GM12864 (cell line): ENCODE measurements at regions not wholly inside any gene's neighbourhood (a gene's known extent, or its start where the extent isn't known, plus 50 kb on each side); places are given as distances from the start of the nearest gene placed in this dataset.

Experiments used
- DNase-seq: peaks from one replicate; pipeline ENCODE4 v3.0.0-alpha.2; 2011; ENCODE audit warnings: low read depth
- H3K4me3 ChIP-seq: 2 replicates; pipeline ENCODE4 v1.5.1; 2011; ENCODE audit warnings: mild to moderate bottlenecking, low read depth, low read length, control low read depth
- TF ChIP-seq, protein P1 (sequence below): IDR thresholded peaks from 2 replicates; pipeline ENCODE4 v1.5.1; 2011; ENCODE audit warnings: low read depth, mild to moderate bottlenecking, moderate library complexity, low read length, control low read depth, inconsistent platforms; ENCODE audit errors: missing control alignments

DNA sequence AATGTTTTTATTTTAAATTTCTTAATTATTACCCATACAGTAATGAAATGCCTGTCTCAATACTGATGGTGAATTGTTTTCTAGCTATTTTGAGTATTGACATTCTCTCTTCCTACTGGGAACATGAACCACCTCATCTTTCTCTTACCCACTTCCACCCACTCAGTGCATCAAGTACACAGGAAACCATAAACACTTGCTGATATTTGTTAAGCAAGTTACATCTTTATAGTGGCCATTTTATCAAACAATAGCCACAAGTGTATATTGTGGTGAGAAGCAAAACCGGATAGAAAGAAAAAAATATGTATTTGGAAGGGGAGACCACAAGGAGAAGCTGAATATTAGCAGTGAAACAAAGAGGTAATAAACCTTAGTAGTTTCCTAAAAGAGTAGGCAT is 368.1 kb upstream of the HNRNPA3 start:
- H3K4me3 ChIP-seq, result no peak overlapping the region
- no peak for DNase-seq
- TF ChIP-seq, protein P1, sequence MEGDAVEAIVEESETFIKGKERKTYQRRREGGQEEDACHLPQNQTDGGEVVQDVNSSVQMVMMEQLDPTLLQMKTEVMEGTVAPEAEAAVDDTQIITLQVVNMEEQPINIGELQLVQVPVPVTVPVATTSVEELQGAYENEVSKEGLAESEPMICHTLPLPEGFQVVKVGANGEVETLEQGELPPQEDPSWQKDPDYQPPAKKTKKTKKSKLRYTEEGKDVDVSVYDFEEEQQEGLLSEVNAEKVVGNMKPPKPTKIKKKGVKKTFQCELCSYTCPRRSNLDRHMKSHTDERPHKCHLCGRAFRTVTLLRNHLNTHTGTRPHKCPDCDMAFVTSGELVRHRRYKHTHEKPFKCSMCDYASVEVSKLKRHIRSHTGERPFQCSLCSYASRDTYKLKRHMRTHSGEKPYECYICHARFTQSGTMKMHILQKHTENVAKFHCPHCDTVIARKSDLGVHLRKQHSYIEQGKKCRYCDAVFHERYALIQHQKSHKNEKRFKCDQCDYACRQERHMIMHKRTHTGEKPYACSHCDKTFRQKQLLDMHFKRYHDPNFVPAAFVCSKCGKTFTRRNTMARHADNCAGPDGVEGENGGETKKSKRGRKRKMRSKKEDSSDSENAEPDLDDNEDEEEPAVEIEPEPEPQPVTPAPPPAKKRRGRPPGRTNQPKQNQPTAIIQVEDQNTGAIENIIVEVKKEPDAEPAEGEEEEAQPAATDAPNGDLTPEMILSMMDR, result no peak

DNA sequence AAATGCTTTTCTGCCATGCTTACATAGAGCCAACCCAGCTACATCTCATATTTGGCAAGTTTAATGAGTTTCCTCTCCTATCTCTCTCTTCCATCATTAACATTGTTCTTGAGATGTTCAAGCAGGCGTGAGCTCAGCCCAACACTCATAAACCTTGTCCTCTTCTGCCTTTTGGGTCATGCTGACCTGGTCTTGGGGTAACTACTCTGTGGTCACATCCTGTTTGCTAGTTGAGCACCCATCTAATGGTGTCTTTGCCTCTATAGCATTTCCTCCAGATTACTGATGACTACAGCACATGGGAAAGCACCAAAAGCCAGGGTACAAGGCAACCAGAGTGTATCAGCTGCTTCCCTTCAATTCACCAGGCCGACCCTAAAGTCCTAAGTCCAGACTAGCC is 366.9 kb upstream of the HNRNPA3 start:
- DNase-seq, result no peak
- no peak overlapping the region for H3K4me3 ChIP-seq
- TF ChIP-seq, protein P1, result no peak

GRCh38 chr2:176847575-176847974 is 365.0 kb upstream of the HNRNPA3 start:
- TF ChIP-seq, protein P1, result no peak
- no peak for DNase-seq
- H3K4me3 ChIP-seq, result no peak overlapping the region

DNA sequence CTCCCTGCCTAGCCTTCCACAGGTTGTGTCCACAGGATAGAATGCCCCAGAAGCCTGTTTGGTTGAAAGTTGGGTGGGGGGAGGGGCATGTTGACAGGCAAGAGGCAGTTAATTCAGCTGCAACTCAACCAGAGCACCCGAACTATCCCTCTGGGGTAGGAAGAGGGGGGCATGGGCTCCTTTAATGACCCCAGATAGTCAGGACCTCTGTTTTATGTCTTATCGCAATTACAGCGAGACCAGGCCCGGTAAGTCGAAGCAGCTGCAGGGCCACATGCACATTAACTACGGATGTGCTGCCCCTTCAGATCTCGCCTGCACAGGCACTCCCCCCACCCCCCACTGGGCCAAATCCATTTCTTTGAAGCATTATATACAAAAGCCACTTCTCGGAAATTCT is 363.8 kb upstream of the HNRNPA3 start:
- TF ChIP-seq, protein P1, result no peak

DNA sequence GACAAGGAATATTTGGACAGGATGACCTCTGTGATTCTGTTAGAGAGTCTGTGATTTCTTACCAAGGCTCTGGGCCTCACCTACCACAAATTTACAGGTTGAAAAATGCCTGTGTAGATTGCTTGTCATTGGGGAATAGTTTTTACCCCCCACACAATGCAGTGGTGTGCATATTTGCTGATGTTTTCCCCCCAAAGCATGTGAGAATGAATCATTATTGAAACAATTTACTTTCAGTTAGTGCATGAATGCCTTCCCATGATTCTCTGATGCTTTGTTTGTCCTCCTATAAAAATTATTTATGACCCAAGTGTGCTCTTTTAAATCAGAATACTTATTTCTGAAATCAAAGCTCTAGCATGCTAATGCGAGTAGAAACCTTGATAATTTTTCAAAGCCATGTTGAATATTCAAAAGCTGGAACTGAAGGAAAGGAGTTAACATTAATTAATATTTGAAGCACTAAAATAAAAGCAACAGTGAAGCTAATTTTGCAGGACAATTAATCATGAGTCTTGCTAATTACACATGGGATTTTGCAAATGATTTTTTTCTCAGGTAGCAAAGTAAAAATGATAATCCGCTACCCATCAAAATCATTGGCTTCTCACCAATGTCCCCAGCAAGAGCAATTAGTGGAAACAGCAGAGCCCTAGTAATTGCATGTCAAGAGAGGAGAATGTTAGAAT is 361.2 kb upstream of the HNRNPA3 start:
- DNase-seq, result no peak
- TF ChIP-seq, protein P1, result no peak
- no peak overlapping the region for H3K4me3 ChIP-seq

More for the DNA sequence above, 363.8 kb upstream of the HNRNPA3 start:
- no peak for DNase-seq
- H3K4me3 ChIP-seq, result no peak overlapping the region

GRCh38 chr2:176851889-176852483 is 360.6 kb upstream of the HNRNPA3 start:
- no peak for DNase-seq
- TF ChIP-seq, protein P1, result no peak

DNA sequence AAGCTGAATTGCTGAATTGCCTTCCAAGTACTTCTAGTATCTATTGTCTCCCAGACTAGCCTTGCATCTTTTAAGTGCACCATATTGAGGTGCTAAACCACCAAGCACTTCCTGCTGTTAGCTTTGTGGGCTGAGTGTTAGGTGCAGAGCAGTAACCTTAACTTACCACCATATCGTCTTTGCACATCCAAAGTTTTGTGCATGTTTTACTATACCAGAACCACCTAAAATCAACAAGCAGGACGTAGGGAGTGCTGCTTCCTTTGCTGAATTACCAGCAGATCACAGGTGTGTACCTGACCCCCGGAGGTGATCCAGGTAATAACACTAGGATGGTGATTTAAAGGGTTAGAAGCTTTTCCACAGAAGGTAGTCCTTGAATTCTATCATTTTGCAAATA is 359.9 kb upstream of the HNRNPA3 start:
- TF ChIP-seq, protein P1, result no peak
- H3K4me3 ChIP-seq, result no peak overlapping the region

More at GRCh38 chr2:176851889-176852483, 360.6 kb upstream of the HNRNPA3 start:
- no peak overlapping the region for H3K4me3 ChIP-seq

More for the DNA sequence above, 359.9 kb upstream of the HNRNPA3 start:
- DNase-seq, result no peak
